GM19467 (cell line): ENCODE measurements at regions not wholly inside any gene's neighbourhood (a gene's known extent, or its start where the extent isn't known, plus 50 kb on each side); places are given as distances from the start of the nearest gene placed in this dataset.

Source experiments
- ATAC-seq: cut with Tn5 transposase; IDR thresholded peaks from one replicate; pipeline ENCODE4 v1.9.1; 2021; ENCODE audit warnings: mild to moderate bottlenecking, moderate library complexity; ENCODE audit not compliant: unreplicated experiment

GRCh38 chr3:34225821-34226366 is 427.5 kb downstream of the PDCD6IP start:
- ATAC-seq = no peak

GRCh38 chr3:34229876-34230275 is 431.4 kb downstream of the PDCD6IP start:
- no peak for ATAC-seq

GRCh38 chr3:34235096-34235495 is 436.7 kb downstream of the PDCD6IP start:
- no peak for ATAC-seq

GRCh38 chr3:34237946-34238345 is 439.5 kb downstream of the PDCD6IP start:
- no peak for ATAC-seq

- no peak for ATAC-seq
Observed at GRCh38 chr3:34238407-34238806, 440.0 kb downstream of the PDCD6IP start.

- no peak for ATAC-seq
Observed at GRCh38 chr3:34239287-34239686, 440.9 kb downstream of the PDCD6IP start.

- ATAC-seq = no peak
Observed at GRCh38 chr3:34239875-34240274, 441.4 kb downstream of the PDCD6IP start.

GRCh38 chr3:34247401-34247800 is 449.0 kb downstream of the PDCD6IP start:
- no peak for ATAC-seq

GRCh38 chr3:34248352-34248751 is 449.9 kb downstream of the PDCD6IP start:
- peak; percentile 95 for ATAC-seq

GRCh38 chr3:34254285-34254684 is 455.9 kb downstream of the PDCD6IP start:
- ATAC-seq = no peak

- no peak for ATAC-seq
Observed at GRCh38 chr3:34256021-34256420, 457.6 kb downstream of the PDCD6IP start.

- ATAC-seq = no peak
Observed at GRCh38 chr3:34256791-34257190, 458.4 kb downstream of the PDCD6IP start.

GRCh38 chr3:34258271-34258998 is 460.0 kb downstream of the PDCD6IP start:
- ATAC-seq = no peak

- ATAC-seq = no peak
Observed at GRCh38 chr3:34260271-34261000, 462.0 kb downstream of the PDCD6IP start.

GRCh38 chr3:34261001-34261385 is 462.6 kb downstream of the PDCD6IP start:
- no peak for ATAC-seq

GRCh38 chr3:34263101-34263621 is 464.7 kb downstream of the PDCD6IP start:
- no peak for ATAC-seq

GRCh38 chr3:34264337-34265041 is 466.1 kb downstream of the PDCD6IP start:
- ATAC-seq = no peak

- ATAC-seq = no peak
Observed at GRCh38 chr3:34267088-34267487, 468.7 kb downstream of the PDCD6IP start.

GRCh38 chr3:34268032-34268709 is 469.7 kb downstream of the PDCD6IP start:
- ATAC-seq = no peak

- ATAC-seq = no peak
Observed at GRCh38 chr3:34275811-34276210, 477.4 kb downstream of the PDCD6IP start.

- no peak for ATAC-seq
Observed at GRCh38 chr3:34276342-34276741, 477.9 kb downstream of the PDCD6IP start.
